GM18909 (cell line): ENCODE measurements at regions not wholly inside any gene's neighbourhood (a gene's known extent, or its start where the extent isn't known, plus 50 kb on each side); places are given as distances from the start of the nearest gene placed in this dataset.
"Not testable (repeated sequence)": the region's sequence is repeated elsewhere in the genome, so short reads cannot be mapped to it uniquely, and the experiment has no call there.

ENCODE experiments used
- ATAC-seq: cut with Tn5 transposase; IDR thresholded peaks from one replicate; pipeline ENCODE4 v1.9.1; 2021; ENCODE audit warnings: mild to moderate bottlenecking; ENCODE audit not compliant: unreplicated experiment, poor library complexity

- peak; percentile 100 for ATAC-seq
Observed at GRCh38 chr13:44141725-44142539, 231.7 kb upstream of the SERP2 start.

- no peak for ATAC-seq
Observed at GRCh38 chr13:44142540-44142867, 231.1 kb upstream of the SERP2 start.

- ATAC-seq = no peak
Observed at GRCh38 chr13:44142941-44143665, 230.5 kb upstream of the SERP2 start.

- ATAC-seq = no peak
Observed at GRCh38 chr13:44146138-44146537, 227.5 kb upstream of the SERP2 start.

GRCh38 chr13:44147233-44147632, 226.4 kb upstream of the SERP2 start:
- ATAC-seq = no peak

GRCh38 chr13:44147648-44148047, 226.0 kb upstream of the SERP2 start:
- ATAC-seq = no peak

- no peak for ATAC-seq
Observed at GRCh38 chr13:44148159-44148914, 225.3 kb upstream of the SERP2 start.

GRCh38 chr13:44149231-44149630, 224.4 kb upstream of the SERP2 start:
- ATAC-seq = not testable (repeated sequence)

- no peak for ATAC-seq
Observed at GRCh38 chr13:44149821-44150220, 223.8 kb upstream of the SERP2 start.

GRCh38 chr13:44151474-44151873, 222.2 kb upstream of the SERP2 start:
- no peak for ATAC-seq

- no peak for ATAC-seq
Observed at GRCh38 chr13:44153496-44153895, 220.1 kb upstream of the SERP2 start.

GRCh38 chr13:44155422-44156293, 218.0 kb upstream of the SERP2 start:
- ATAC-seq = no peak

- no peak for ATAC-seq
Observed at GRCh38 chr13:44156294-44156658, 217.3 kb upstream of the SERP2 start.

GRCh38 chr13:44157606-44158005, 216.0 kb upstream of the SERP2 start:
- no peak for ATAC-seq

GRCh38 chr13:44158098-44158521, 215.5 kb upstream of the SERP2 start:
- ATAC-seq = no peak

GRCh38 chr13:44158881-44159632, 214.6 kb upstream of the SERP2 start:
- no peak for ATAC-seq

GRCh38 chr13:44159633-44160279, 213.9 kb upstream of the SERP2 start:
- ATAC-seq = no peak

- no peak for ATAC-seq
Observed at GRCh38 chr13:44160591-44161191, 212.9 kb upstream of the SERP2 start.

- no peak for ATAC-seq
Observed at GRCh38 chr13:44163108-44163507, 210.5 kb upstream of the SERP2 start.
